GM12878 (cell line): ENCODE measurements at regions not wholly inside any gene's neighbourhood (a gene's known extent, or its start where the extent isn't known, plus 50 kb on each side); places are given as distances from the start of the nearest gene placed in this dataset.

Experiments
- ATAC-seq: fragments of 200-7000 bp; cut with Tn5 transposase; 3 replicates; pipeline ENCODE4 v1.9.1; 2020; ENCODE audit warnings: mild to moderate bottlenecking, moderate library complexity
- BruUV-seq: library from RNA; stranded (reverse); fragments of 400-500 nt; replicated peaks from 2 replicates; lab custom pipeline; 2021; lab: Mats Ljungman, UMichigan
- CTCF ChIA-PET: fragments of 300-600 bp; sonication (Branson Sonifier 250); formaldehyde crosslinking; extraction: SDS; loops from one replicate; lab custom pipeline; 2021; ENCODE audit warnings: inconsistent platforms; lab: Yijun Ruan, JAX
- POLR2A ChIA-PET: fragments of 350-600 bp; formaldehyde crosslinking; extraction: SDS; loops from one replicate; lab custom pipeline; 2021; ENCODE audit warnings: inconsistent platforms; lab: Charles Lee
- RAD21 ChIA-PET: fragments of 300-600 bp; sonication (Branson Sonifier 250); formaldehyde crosslinking; loops from one replicate; lab custom pipeline; 2023; ENCODE audit warnings: antibody characterized with exemption; ENCODE audit not compliant: unreplicated experiment; lab: Charles Lee
- SMC1A ChIA-PET: fragments of 300-600 bp; sonication (Branson Sonifier 250); formaldehyde crosslinking; loops from one replicate; lab custom pipeline; 2023; ENCODE audit not compliant: unreplicated experiment, uncharacterized antibody; lab: Charles Lee
- DNase-seq: peaks from one replicate; pipeline ENCODE4 v3.0.0-alpha.2; 2011; ENCODE audit warnings: low read depth, low spot score
- FAIRE-seq: peaks from 3 replicates; lab custom pipeline; 2011; peaks lifted over from hg19 to GRCh38; lab: Jason Lieb, UNC
- H2AFZ ChIP-seq: 2 replicates; pipeline ENCODE4 v1.6.0; 2011; ENCODE audit warnings: low read depth, low read length, control low read depth; ENCODE audit not compliant: control insufficient read depth
- H3K27ac ChIP-seq: 2 replicates; pipeline ENCODE4 v1.5.1; 2011; ENCODE audit warnings: control low read depth; ENCODE audit not compliant: control insufficient read depth, insufficient read depth
- H3K27me3 ChIP-seq, 2 experiments: replicated peaks in 1 of 2; 2 replicates each; pipeline versions ENCODE4 v1.6.0 to v1.6.1; 2011; ENCODE audit warnings: low read length in 1 of 2; ENCODE audit not compliant: control insufficient read depth in 2 of 2, insufficient read depth in 2 of 2
- H3K36me3 ChIP-seq, 2 experiments: 2 replicates each; pipeline ENCODE4 v1.5.1; 2011; ENCODE audit warnings: low read length in 1 of 2; ENCODE audit not compliant: control insufficient read depth in 2 of 2, insufficient read depth in 2 of 2
- H3K4me1 ChIP-seq: 2 replicates; pipeline ENCODE4 v1.6.1; 2011; ENCODE audit warnings: mild to moderate bottlenecking, low read length, moderate library complexity, mixed read lengths; ENCODE audit not compliant: control insufficient read depth, insufficient read depth
- H3K4me2 ChIP-seq: 2 replicates; pipeline ENCODE4 v1.6.0; 2011; ENCODE audit warnings: control low read depth; ENCODE audit not compliant: control insufficient read depth, insufficient read depth
- H3K4me3 ChIP-seq: fragments of 200-600 bp; sonication (generic); 2 replicates; pipeline ENCODE4 v1.5.1; 2016
- H3K79me2 ChIP-seq: 2 replicates; pipeline ENCODE4 v1.6.0; 2011; ENCODE audit warnings: low read length; ENCODE audit not compliant: control insufficient read depth, insufficient read depth
- H3K9ac ChIP-seq: 2 replicates; pipeline ENCODE4 v1.8.0; 2011; ENCODE audit warnings: low read length, control low read depth, mixed read lengths; ENCODE audit not compliant: control insufficient read depth, insufficient read depth
- H3K9me3 ChIP-seq: replicated peaks from 3 replicates; pipeline ENCODE4 v1.5.1; 2011; ENCODE audit warnings: mild to moderate bottlenecking, low read length; ENCODE audit not compliant: control insufficient read depth, insufficient read depth
- H4K20me1 ChIP-seq: 2 replicates; pipeline ENCODE4 v1.6.0; 2011; ENCODE audit not compliant: control insufficient read depth, insufficient read depth
- ATF3 ChIP-seq: IDR thresholded peaks from 2 replicates; pipeline ENCODE4 v1.6.1; 2011; ENCODE audit warnings: low read depth, mild to moderate bottlenecking, low read length, moderate library complexity, borderline replicate concordance; ENCODE audit errors: extremely low read depth
- CBX3 ChIP-seq: fragments of 200-600 bp; sonication (generic); IDR thresholded peaks from 2 replicates; pipeline ENCODE4 v1.6.1; 2016; ENCODE audit warnings: low read depth, borderline replicate concordance
- CTCF ChIP-seq, 3 experiments: IDR thresholded peaks in 2 of 3; conservative IDR thresholded peaks in 1 of 3; 2 replicates each; pipeline ENCODE4 v1.5.1; 2011; ENCODE audit warnings: low read depth in 3 of 3, low read length in 3 of 3, mild to moderate bottlenecking in 3 of 3, control low read depth in 2 of 3, moderate library complexity in 2 of 3, inconsistent platforms in 1 of 3, mixed read lengths in 1 of 3; ENCODE audit not compliant: control insufficient read depth in 2 of 3, insufficient read depth in 1 of 3; ENCODE audit errors: extremely low read depth in 1 of 3
- ETV6 ChIP-seq, 2 experiments: fragments of 450-650 bp in 1 of 2; IDR thresholded peaks in 1 of 2; conservative IDR thresholded peaks in 1 of 2; 2 replicates each; pipeline ENCODE4 v1.6.1; 2014; ENCODE audit warnings: antibody characterized with exemption in 1 of 2, borderline replicate concordance in 1 of 2, low read depth in 1 of 2, mild to moderate bottlenecking in 1 of 2, moderate library complexity in 1 of 2
- EZH2 ChIP-seq: IDR thresholded peaks from 2 replicates; pipeline ENCODE4 v1.6.1; 2012; ENCODE audit warnings: low read depth, mild to moderate bottlenecking, control low read depth, inconsistent platforms, low read length, borderline replicate concordance; ENCODE audit not compliant: control insufficient read depth
- HSF1 ChIP-seq: fragments of 150-350 bp; IDR thresholded peaks from 2 replicates; pipeline ENCODE4 v1.6.1; 2014; ENCODE audit warnings: mild to moderate bottlenecking, low read depth, low read length
- KDM1A ChIP-seq: fragments of 200-600 bp; sonication (generic); IDR thresholded peaks from 2 replicates; pipeline ENCODE4 v1.6.1; 2016; ENCODE audit warnings: borderline replicate concordance
- MEF2A ChIP-seq: IDR thresholded peaks from 2 replicates; pipeline ENCODE4 v1.6.1; 2011; ENCODE audit warnings: low read depth, mild to moderate bottlenecking, low read length, moderate library complexity; ENCODE audit not compliant: insufficient read depth
- POLR2AphosphoS5 ChIP-seq: IDR thresholded peaks from 2 replicates; pipeline ENCODE4 v1.6.1; 2011; ENCODE audit warnings: mild to moderate bottlenecking, low read length, inconsistent platforms
- REST ChIP-seq: IDR thresholded peaks from 2 replicates; pipeline ENCODE4 v1.6.1; 2012; ENCODE audit warnings: mild to moderate bottlenecking, low read depth, low read length
- RUNX3 ChIP-seq: IDR thresholded peaks from 2 replicates; pipeline ENCODE4 v1.6.1; 2012; ENCODE audit warnings: low read length, inconsistent platforms
- TCF12 ChIP-seq: IDR thresholded peaks from 2 replicates; pipeline ENCODE4 v1.6.1; 2011; ENCODE audit warnings: low read depth, mild to moderate bottlenecking, low read length
- ZBED1 ChIP-seq: IDR thresholded peaks from 2 replicates; pipeline ENCODE4 v1.6.1; 2016; ENCODE audit warnings: borderline replicate concordance
- ZNF384 ChIP-seq: IDR thresholded peaks from 2 replicates; pipeline ENCODE4 v1.6.1; 2012; ENCODE audit warnings: low read depth, mild to moderate bottlenecking, low read length, improper control_type of control experiment, borderline replicate concordance
- WGBS: methylation state at CpG from one replicate; pipeline ENCODE4 v1.1.6; 2016; ENCODE audit warnings: low lambda C conversion rate; ENCODE audit not compliant: insufficient replicate concordance, insufficient coverage; ENCODE audit errors: missing lambda C conversion rate; 5-methylcytosine and 5-hydroxymethylcytosine counted together
- in situ Hi-C: fragments of 300-500 bp; cut with MboI; formaldehyde crosslinking; loops from 9 replicates; pipeline ENCODE4 v1.14.3; 2018; ENCODE audit warnings: mixed read lengths
- intact Hi-C: fragments of 100-400 bp; cut with micrococcal nuclease; formaldehyde crosslinking; loops from one replicate; pipeline ENCODE4 v1.14.2; 2022; ENCODE audit not compliant: unreplicated experiment

- Histone ChIP-seq H4K20me1 (no peaks in the 10 kb centered on the region), H3K27ac (no peak overlapping the region), H2AFZ (no peak overlapping the region), H3K4me1 (no peaks in the 10 kb centered on the region), H3K79me2 (no peaks in the 10 kb centered on the region), H3K9me3 (no peaks in the 10 kb centered on the region), H3K4me3 (no peak overlapping the region), H3K36me3 (no peaks in the 10 kb centered on the region), H3K4me2 (no peak overlapping the region), H3K9ac (no peak overlapping the region), H3K27me3 (no peaks in the 10 kb centered on the region)
- ChIA-PET CTCF (no interaction called here), POLR2A (no interaction called here), SMC1A (no interaction called here), RAD21 (no interaction called here)
- in situ Hi-C loops, result no loop called here
- no peak for ATAC-seq
- intact Hi-C loops, result no loop called here
- WGBS, result 22% methylated on average over 16 of the region's 16 CpGs
- FAIRE-seq, result no peak
- DNase-seq, result no peak
- BruUV-seq, result no TSS peak
- TF ChIP-seq HSF1, result no peak
- no peak for TF ChIP-seq ZBED1
- no peak for TF ChIP-seq CBX3
- TF ChIP-seq RUNX3, result no peak
- TF ChIP-seq TCF12, result no peak
- TF ChIP-seq ATF3, result no peak
- no peak for TF ChIP-seq CTCF (IDR thresholded peaks at IDR 0.05 in 2 of 3, conservative IDR thresholded peaks at IDR 0.05 in 1 of 3; ENCODE audit: control insufficient read depth in 2 of 3, extremely low read depth in 1 of 3, insufficient read depth in 1 of 3, low read depth in 3 of 3, low read length in 3 of 3)
- TF ChIP-seq POLR2AphosphoS5, result no peak
- TF ChIP-seq MEF2A, result no peak
- no peak for TF ChIP-seq EZH2
- no peak for TF ChIP-seq ZNF384
- TF ChIP-seq REST, result no peak
- TF ChIP-seq KDM1A, result no peak
- TF ChIP-seq ETV6 (conservative IDR thresholded peaks at IDR 0.05 in 1 of 2, IDR thresholded peaks at IDR 0.05 in 1 of 2; ENCODE audit: borderline replicate concordance in 1 of 2, low read depth in 1 of 2), result no peak
These were observed 205.2 kb upstream of the RTL1 start for GRCh38 chr14:101108579-101109346.
